AG08395 (cell line): ENCODE measurements at regions not wholly inside any gene's neighbourhood (a gene's known extent, or its start where the extent isn't known, plus 50 kb on each side); places are given as distances from the start of the nearest gene placed in this dataset.
"Not testable (repeated sequence)": the region's sequence is repeated elsewhere in the genome, so short reads cannot be mapped to it uniquely, and the experiment has no call there.

Experiments
- DNase-seq: peaks from one replicate; pipeline ENCODE4 v3.0.0; 2012; ENCODE audit warnings: mixed read lengths, low spot score

DNA sequence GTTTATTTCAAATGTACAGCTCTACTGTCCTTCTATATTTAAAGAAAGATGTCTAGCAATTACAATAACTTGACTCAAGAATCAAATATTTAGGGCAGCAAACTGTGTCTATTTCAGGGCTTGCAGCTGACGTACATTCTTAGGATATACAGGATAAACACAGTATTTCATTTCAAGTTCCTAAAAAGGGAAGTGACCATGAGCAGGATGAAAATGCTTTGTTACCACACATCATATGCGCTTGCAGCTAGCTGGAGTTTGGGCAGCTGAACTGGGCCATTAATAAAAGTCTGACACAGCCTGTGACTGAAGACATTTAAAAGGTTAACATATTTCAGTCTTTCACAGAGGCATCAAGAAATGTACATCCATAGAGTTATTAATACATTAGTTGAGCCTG is 264.6 kb upstream of the TRIB2 start:
- DNase-seq = no peak

- DNase-seq = no peak
Observed at GRCh38 chr2:12453731-12454130, 263.0 kb upstream of the TRIB2 start.

- DNase-seq = peak; percentile 36
Observed at GRCh38 chr2:12455661-12456060, 261.1 kb upstream of the TRIB2 start.

DNA sequence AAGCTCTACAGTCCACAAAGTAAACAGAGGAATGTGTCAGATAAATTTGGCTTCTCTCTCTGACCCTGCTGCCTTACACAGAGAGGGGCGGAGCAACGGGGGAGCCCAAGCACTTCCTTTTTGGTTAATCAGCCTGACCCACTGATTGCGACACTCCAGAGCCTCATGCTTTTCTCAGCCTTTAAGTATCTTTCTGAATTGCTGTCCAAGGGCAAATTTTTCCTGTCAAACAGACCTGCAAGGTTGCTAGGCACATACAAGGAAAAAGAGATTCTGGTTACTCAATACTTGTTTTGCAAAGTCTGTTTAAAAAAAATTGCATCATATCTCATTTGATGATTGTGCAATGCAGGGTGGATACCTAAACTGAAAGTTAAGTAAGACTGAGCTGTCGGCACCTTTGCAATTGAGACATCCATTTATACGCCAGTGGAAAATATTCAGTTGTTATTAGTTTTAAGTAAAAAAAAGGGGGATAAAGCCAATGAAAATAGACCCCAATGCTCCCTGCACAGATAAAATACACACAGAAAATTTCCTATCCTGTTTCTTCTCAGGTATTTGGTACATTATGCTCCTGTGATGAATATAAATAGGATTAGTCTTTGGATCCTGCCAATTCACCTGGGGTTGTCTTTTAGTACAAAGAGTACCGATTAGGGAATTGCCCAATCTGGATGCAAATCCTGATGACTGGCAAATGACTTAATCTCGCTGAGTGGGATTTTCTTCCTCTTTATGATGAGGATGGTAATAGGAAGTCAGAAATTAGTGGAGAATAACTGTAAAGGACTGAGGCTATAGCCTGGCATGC is 260.2 kb upstream of the TRIB2 start:
- peak; percentile 95 for DNase-seq

- peak; percentile 44 for DNase-seq
Observed at GRCh38 chr2:12457831-12458230, 258.9 kb upstream of the TRIB2 start.

DNA sequence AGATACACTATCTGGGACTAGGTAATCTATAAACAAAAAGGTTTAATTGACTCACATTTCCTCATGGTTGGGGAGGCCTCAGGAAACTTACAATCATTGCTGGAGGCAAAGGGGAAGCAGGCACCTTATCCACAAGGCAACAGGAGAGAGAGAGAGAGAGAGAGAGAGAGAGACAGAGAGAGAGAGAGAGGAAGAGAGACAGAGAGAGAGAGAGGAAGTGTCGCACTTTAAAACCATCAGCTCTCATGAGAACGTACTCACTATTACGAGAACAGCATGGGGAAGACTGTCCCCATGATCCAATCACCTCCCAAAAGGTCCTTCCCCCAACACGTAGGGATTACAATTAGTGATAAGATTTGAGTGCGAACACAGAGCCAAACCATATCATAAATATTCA is 253.5 kb upstream of the TRIB2 start:
- no peak for DNase-seq

- no peak for DNase-seq
Observed at GRCh38 chr2:12465631-12466135, 251.1 kb upstream of the TRIB2 start.

DNA sequence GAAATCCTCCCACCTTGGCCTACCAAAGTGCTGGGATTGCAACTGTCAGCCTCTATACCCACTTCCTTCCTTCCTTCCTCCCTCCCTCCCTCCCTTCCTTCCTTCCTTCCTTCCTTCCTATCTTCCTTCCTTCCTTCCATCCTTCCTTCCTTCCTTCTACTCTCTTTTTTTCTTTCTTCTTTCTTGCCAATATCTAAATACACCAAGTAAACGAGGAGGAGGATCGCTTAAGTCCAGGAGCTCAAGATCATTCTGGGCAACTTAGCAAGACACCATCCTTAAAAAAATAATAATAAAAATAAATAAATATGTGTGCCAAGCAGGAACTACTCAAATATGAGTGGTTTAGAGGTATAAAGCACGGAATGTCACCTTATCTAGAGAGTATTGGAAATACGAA is 249.4 kb upstream of the TRIB2 start:
- DNase-seq = no peak

DNA sequence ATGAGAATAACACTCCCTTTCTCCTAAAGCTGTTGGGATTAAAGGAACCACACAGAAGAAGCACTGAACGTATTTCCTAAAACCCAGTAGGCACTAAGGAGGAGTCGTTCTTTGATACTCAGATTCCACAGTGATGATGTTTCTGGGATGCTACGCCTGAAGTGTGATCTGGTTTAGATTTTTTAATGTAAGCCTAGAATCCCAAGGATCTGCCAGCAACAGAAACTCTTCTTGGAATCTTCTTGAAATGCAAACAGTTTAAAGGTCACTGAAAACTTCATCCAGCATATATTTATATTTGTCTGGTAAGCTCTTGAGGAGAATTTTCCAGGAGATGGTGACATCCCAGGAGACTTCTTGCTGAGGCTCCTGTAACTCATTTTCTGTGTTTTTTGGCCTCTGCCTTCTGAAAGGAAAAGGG is 247.6 kb upstream of the TRIB2 start:
- DNase-seq = no peak

DNA sequence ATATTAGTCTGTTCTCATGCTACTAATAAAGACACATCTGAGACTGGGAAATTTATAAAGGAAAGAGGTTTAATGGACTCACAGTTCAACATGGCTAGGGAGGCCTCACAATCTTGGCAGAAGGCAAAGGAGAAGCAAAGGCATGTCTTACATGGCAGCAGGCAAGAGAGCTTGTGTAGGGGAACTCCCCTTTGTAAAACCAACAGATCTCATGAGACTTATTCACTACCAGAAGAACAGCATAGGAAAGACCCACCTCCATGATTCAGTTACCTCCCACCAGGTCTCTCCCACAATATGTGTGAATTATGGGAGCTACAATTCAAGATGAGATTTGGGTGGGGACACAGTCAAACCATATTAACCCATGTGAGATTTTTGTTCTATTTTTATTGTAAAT is 244.5 kb upstream of the TRIB2 start:
- DNase-seq = not testable (repeated sequence)

GRCh38 chr2:12478151-12479064 is 238.3 kb upstream of the TRIB2 start:
- no peak for DNase-seq

- peak; percentile 14 for DNase-seq
Observed at GRCh38 chr2:12479065-12479601, 237.6 kb upstream of the TRIB2 start.

GRCh38 chr2:12484536-12485115 is 232.1 kb upstream of the TRIB2 start:
- peak; percentile 35 for DNase-seq

- DNase-seq = no peak
Observed at GRCh38 chr2:12486205-12487118, 230.3 kb upstream of the TRIB2 start.

- no peak for DNase-seq
Observed at GRCh38 chr2:12487253-12488004, 229.3 kb upstream of the TRIB2 start.

DNA sequence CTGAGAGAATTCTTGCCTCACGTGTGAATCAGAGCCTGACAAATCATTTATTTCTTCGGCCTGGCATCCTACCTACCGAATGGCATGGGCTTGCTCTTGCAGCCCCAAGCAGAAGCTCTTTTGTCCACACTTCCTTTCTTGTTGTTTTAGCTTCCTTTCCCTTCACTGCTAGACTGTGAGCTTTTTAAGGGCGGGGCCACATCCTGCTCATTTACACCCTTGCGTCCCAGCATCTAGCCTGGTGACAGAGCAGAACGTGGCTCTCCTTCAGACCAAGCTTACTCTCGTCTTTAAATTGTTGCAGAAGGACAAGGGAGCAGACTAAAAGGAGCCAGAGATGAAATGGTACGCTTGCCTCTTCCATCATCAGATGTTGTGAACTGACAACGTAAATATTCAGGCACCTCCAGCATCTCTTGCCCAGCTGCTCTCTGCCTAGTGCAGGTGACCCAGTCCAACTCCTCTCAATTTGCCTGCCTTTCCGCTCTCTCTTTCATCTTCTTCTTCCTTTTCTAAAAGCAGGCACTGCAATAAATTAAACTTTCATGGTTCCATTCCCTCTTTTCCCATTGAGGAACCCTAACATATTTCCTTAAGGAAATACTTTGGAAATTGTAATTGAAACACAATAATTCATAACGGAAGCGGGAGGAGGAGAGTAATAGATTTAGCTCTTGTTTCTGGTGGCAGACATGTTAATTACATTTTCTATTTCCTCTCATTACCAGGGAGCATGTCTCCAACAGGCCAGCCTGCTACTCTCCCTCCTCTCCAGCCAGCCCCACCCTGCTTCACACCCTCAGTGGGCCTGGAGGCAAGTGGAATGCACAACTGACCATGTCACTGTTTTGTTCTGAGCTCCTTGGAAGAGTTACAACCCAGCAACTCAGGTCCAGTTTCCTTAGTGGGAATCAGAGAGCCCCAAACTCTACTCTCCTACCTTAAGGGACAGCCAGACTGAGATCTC is 228.1 kb upstream of the TRIB2 start:
- DNase-seq = no peak

GRCh38 chr2:12490641-12491040 is 226.1 kb upstream of the TRIB2 start:
- no peak for DNase-seq

- DNase-seq = not testable (repeated sequence)
Observed at GRCh38 chr2:12492360-12492759, 224.4 kb upstream of the TRIB2 start.

DNA sequence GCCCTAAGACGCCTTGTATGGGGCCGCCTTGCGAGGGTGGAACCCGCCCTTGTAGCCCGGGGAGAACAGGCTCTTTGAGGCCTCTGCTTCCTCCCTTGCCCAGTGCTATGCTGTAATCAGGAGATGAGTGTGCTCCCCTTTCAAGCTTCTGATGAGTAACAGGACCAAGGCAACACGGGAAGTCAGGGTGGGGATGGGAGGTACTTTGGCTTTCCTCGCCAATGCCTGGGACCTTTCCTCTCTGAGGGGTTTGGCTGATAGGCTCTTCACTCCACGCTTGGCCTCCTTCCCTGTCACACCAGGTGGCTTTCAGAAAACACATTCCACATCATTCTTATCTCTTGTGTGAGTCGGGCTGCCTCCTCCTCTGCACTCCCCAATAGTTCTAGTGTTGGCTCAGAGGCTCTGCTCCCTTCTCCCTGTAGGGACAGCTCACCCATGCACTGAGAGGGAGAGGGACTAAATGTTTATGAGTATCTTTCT is 223.7 kb upstream of the TRIB2 start:
- DNase-seq = peak; percentile 46
